ENCODE measurements at regions not wholly inside any gene's neighbourhood (a gene's known extent, or its start where the extent isn't known, plus 50 kb on each side); places are given as distances from the start of the nearest gene placed in this dataset.

DNA sequence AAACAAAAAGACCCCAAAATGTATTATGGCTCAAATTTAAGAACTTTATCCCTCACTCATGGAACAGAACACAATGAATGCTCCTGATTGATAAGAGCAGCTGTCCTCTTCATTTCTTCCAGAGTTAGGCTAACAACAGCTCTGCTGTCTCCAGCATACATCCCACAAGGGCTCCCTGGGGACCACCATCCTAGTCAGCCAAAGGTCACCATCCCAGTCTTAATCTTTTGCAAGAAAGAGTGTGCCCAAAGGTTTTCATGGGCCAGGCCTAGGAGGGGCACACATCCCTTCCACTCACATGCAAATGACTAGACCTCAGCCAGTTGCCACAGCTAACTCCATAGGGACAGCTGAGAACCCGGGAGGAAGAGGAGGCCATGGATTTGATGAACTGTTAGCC, 555.3 kb downstream of the BUD13 start:
- no peaks in the 10 kb centered on the region for H3K9me3 ChIP-seq (ENCODE audit: control insufficient read depth, insufficient read depth, low read length)
- TF ChIP-seq, protein P1, sequence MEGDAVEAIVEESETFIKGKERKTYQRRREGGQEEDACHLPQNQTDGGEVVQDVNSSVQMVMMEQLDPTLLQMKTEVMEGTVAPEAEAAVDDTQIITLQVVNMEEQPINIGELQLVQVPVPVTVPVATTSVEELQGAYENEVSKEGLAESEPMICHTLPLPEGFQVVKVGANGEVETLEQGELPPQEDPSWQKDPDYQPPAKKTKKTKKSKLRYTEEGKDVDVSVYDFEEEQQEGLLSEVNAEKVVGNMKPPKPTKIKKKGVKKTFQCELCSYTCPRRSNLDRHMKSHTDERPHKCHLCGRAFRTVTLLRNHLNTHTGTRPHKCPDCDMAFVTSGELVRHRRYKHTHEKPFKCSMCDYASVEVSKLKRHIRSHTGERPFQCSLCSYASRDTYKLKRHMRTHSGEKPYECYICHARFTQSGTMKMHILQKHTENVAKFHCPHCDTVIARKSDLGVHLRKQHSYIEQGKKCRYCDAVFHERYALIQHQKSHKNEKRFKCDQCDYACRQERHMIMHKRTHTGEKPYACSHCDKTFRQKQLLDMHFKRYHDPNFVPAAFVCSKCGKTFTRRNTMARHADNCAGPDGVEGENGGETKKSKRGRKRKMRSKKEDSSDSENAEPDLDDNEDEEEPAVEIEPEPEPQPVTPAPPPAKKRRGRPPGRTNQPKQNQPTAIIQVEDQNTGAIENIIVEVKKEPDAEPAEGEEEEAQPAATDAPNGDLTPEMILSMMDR (IDR thresholded peaks at IDR 0.05; ENCODE audit: low read depth, low read length), result no peak
- ChIA-PET CTCF (interaction anchor here (1.0 to 1.5 kb wide), 6 partner anchors 9 to 893 kb away, joined by 3 to 10 read pairs (median 4); partner anchors contain the start of gene CADM1), POLR2A (no interaction called here)
- no peak overlapping the region for H3K27ac ChIP-seq (ENCODE audit: low read depth, low read length)
- no peak overlapping the region for H3K4me3 ChIP-seq (ENCODE audit: low read depth, low read length)
- DNase-seq (ENCODE audit: low read depth, low spot score), result no peak
- H3K27me3 ChIP-seq (ENCODE audit: control insufficient read depth, insufficient read depth, low read length), result no peaks in the 10 kb centered on the region

DNA sequence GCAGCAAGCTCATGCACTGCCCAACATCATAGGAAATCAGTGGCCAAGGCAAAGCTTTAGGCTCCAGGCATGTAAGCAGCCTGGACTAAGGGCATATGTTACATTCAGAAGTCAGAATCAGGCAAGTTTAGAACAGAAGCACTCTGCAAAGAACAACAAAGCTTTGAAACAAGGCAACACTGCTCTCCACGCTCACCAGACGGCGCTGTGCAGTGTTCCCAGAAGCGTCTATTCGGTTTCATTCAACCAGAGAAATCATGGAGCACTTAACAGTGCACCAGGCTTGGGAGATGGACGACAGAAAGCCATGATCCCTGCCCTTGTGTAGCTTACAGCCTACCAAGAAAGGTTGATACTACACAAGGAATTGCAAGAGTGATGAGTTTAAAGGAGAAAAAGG, 555.8 kb downstream of the BUD13 start:
- Histone ChIP-seq H3K4me3 (ENCODE audit: low read depth, low read length) (no peak overlapping the region), H3K27ac (ENCODE audit: low read depth, low read length) (no peak overlapping the region), H3K27me3 (ENCODE audit: control insufficient read depth, insufficient read depth, low read length) (no peaks in the 10 kb centered on the region), H3K9me3 (ENCODE audit: control insufficient read depth, insufficient read depth, low read length) (no peaks in the 10 kb centered on the region)
- ChIA-PET POLR2A (no interaction called here), CTCF (interaction anchor here (0.6 to 1.5 kb wide), 7 partner anchors 9 to 892 kb away, joined by 3 to 10 read pairs (median 4); partner anchors contain the start of gene CADM1)
- TF ChIP-seq, protein P1 (IDR thresholded peaks at IDR 0.05; ENCODE audit: low read depth, low read length), result peak; percentile 71
- DNase-seq (ENCODE audit: low read depth, low spot score), result no peak

DNA sequence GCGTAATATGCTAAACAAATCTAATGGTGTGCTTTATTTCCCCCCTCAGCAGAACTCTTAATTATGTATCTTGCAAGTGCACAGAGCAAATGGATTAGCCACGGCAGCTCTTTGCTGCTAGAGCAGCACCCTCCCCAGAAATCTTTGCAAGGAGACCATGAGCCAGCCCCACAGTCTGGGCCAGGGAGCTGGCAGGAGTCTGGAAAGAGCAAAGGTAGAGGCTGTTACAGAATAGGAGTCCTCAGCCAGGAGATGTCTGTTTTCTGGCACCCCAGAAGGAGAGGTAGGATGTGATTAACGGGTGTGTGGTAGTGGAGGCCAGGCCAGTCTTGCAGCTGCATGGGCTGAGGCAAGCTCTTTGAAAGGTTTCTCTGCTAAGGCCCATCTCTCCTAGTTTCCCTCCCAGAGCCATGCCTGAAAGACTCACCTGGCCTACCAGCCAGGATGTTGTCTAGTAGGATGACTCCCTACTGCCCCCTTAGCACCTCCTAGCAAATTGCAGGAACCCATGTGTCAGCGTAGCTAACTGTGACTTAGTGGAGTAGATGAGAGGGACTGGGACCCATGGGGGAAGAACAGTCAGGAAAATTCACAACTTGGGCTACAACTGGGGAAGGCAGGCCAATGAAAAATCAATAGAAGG, 557.2 kb downstream of the BUD13 start:
- H3K27ac ChIP-seq (ENCODE audit: low read depth, low read length), result no peak overlapping the region
- TF ChIP-seq, protein P1 (IDR thresholded peaks at IDR 0.05; ENCODE audit: low read depth, low read length), result no peak
- CTCF ChIA-PET, result no interaction called here
- POLR2A ChIA-PET, result no interaction called here
- no peak for DNase-seq (ENCODE audit: low read depth, low spot score)
- H3K27me3 ChIP-seq (ENCODE audit: control insufficient read depth, insufficient read depth, low read length), result no peaks in the 10 kb centered on the region
- H3K4me3 ChIP-seq (ENCODE audit: low read depth, low read length), result no peak overlapping the region
- no peaks in the 10 kb centered on the region for H3K9me3 ChIP-seq (ENCODE audit: control insufficient read depth, insufficient read depth, low read length)

DNA sequence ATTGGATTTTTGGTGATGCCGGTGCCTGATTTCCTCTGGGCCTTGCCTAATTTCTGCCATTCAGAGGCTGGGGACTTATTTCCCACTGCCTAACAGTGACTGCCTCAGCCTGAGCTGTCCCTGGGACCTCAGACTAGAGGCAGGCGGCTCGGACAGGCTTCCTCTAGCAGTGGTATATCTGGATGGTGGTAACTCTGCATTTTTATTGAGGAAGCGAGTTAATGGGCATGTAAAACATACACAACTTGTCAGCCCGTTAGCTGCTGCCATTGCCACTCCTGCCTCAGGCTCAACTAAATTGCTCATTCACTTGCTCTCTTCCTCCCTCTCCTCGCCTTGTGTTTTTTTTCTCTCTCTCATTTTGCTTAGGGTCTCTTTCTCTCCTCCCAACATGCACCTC, 561.6 kb downstream of the BUD13 start:
- H3K9me3 ChIP-seq (ENCODE audit: control insufficient read depth, insufficient read depth, low read length), result no peaks in the 10 kb centered on the region
- no peak overlapping the region for H3K4me3 ChIP-seq (ENCODE audit: low read depth, low read length)
- peaks cover 5% of the 10 kb centered on the region for H3K27me3 ChIP-seq (ENCODE audit: control insufficient read depth, insufficient read depth, low read length)
- ChIA-PET POLR2A (no interaction called here), CTCF (interaction anchor here (0.5 kb wide), 1 partner anchor 1472 kb away, joined by 5 read pairs; no protein-coding TSS in a partner anchor)
- no peak overlapping the region for H3K27ac ChIP-seq (ENCODE audit: low read depth, low read length)
- DNase-seq (ENCODE audit: low read depth, low spot score), result no peak
- TF ChIP-seq, protein P1 (IDR thresholded peaks at IDR 0.05; ENCODE audit: low read depth, low read length), result no peak

DNA sequence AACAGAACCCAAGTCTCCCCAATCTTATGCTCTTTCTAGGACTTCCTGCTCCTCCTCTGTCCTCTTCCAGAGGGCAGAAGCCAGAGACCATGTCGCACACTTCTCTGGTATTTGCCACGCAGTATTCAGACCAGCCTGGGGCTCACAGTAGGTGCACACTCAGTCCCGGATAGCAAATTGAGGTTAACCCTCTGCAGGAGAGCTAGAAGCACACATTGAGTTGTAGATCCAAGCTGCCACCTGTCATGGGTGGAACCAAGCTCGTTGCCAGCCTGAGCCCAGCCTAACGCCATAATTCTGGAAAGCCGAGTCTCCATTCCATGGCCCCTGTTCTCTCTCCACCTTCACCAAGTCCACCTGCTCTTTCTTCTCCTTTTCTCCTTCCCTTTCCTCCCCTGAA, 562.1 kb downstream of the BUD13 start:
- H3K9me3 ChIP-seq (ENCODE audit: control insufficient read depth, insufficient read depth, low read length), result no peaks in the 10 kb centered on the region
- no peak overlapping the region for H3K27ac ChIP-seq (ENCODE audit: low read depth, low read length)
- H3K4me3 ChIP-seq (ENCODE audit: low read depth, low read length), result no peak overlapping the region
- POLR2A ChIA-PET, result no interaction called here
- H3K27me3 ChIP-seq (ENCODE audit: control insufficient read depth, insufficient read depth, low read length), result peaks cover 5% of the 10 kb centered on the region
- TF ChIP-seq, protein P1 (IDR thresholded peaks at IDR 0.05; ENCODE audit: low read depth, low read length), result no peak
- DNase-seq (ENCODE audit: low read depth, low spot score), result no peak
- CTCF ChIA-PET, result no interaction called here
